GM10266 (cell line): ENCODE measurements at regions not wholly inside any gene's neighbourhood (a gene's known extent, or its start where the extent isn't known, plus 50 kb on each side); places are given as distances from the start of the nearest gene placed in this dataset.

Source experiments
- DNase-seq: peaks from one replicate; pipeline ENCODE4 v3.0.0; 2012; ENCODE audit errors: extremely low spot score
- CTCF ChIP-seq: IDR thresholded peaks from 2 replicates; pipeline ENCODE4 v1.5.1; 2012; ENCODE audit warnings: mild to moderate bottlenecking, low read depth; ENCODE audit not compliant: control insufficient read depth, insufficient read depth; ENCODE audit errors: missing control alignments

GRCh38 chr1:90339811-90340210 is 344.9 kb downstream of the ZNF326 start:
- no peak for TF ChIP-seq CTCF
- DNase-seq, result no peak

- no peak for TF ChIP-seq CTCF
- DNase-seq, result no peak
Measured at GRCh38 chr1:90336552-90337324, 341.8 kb downstream of the ZNF326 start.

GRCh38 chr1:90335558-90335957 is 340.6 kb downstream of the ZNF326 start:
- no peak for DNase-seq
- TF ChIP-seq CTCF, result no peak

DNA sequence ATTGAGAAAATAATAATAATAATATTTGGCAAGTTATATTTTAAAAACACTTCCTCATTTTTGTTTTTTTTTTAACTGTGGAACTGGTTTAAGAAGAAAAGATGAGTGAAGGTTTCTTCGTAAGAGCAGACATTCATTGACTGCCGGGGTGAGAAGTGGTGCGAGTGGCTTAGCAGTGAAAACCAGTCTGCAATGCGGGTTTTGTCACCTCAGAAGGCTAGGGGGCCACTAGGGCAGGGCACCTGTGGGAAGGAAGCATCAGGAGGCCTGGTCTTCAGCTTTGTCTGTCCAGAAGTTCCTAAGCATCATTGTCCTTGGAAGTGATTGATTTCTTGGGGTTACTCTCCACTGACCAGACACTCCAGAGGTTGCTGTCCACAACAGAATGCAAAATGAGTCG is 339.2 kb downstream of the ZNF326 start:
- no peak for DNase-seq
- TF ChIP-seq CTCF, result no peak

DNA sequence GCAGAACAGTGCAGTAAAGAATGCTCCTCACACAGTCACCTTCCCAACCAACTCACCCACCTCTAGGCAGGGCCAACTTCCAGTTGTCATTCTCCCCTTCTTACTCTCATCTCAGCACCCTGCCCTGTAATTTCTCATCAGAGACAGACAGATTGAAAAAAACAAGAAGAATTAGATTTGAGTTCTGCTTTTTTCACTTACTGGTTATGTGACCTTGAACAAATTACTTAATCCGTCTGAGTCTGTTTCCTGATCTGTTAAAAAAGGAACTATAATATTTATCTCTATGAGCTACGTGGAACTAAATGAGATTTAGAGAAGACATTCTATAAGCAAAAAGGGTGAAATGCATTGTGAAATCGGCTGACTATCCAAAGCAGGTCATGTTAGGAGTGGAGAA is 330.3 kb downstream of the ZNF326 start:
- TF ChIP-seq CTCF, result no peak
- no peak for DNase-seq

- TF ChIP-seq CTCF, result no peak
- DNase-seq, result no peak
Measured at GRCh38 chr1:90322186-90322585, 327.3 kb downstream of the ZNF326 start.

- no peak for DNase-seq
- TF ChIP-seq CTCF, result no peak
Measured at GRCh38 chr1:90319918-90320317, 325.0 kb downstream of the ZNF326 start.
